HepG2 (cell line): ENCODE measurements at regions not wholly inside any gene's neighbourhood (a gene's known extent, or its start where the extent isn't known, plus 50 kb on each side); places are given as distances from the start of the nearest gene placed in this dataset.
A peak's percentile ranks its signal among the peaks of the same experiment; 100 is the strongest.

ENCODE experiments used
- ATF4 ChIP-seq, 2 experiments: fragments of 450-650 bp in 1 of 2; sonication (generic) in 1 of 2; formaldehyde crosslinking; IDR thresholded peaks; 2 replicates each; pipeline versions ENCODE4 v1.5.0 to v1.8.0; 2020 to 2022; ENCODE audit warnings: mild to moderate bottlenecking in 1 of 2, missing genetic modification reagents in 1 of 2
- FUBP1 ChIP-seq: sonication (generic); formaldehyde crosslinking; IDR thresholded peaks from 2 replicates; pipeline ENCODE4 v1.5.1; 2020; ENCODE audit warnings: missing genetic modification reagents, mild to moderate bottlenecking, borderline replicate concordance
- JDP2 ChIP-seq: sonication (generic); formaldehyde crosslinking; IDR thresholded peaks from 2 replicates; pipeline ENCODE4 v1.8.1; 2022; ENCODE audit warnings: missing genetic modification reagents, borderline replicate concordance
- KDM2A ChIP-seq: sonication (generic); formaldehyde crosslinking; IDR thresholded peaks from 2 replicates; pipeline ENCODE4 v1.4.0; 2020; ENCODE audit warnings: low read depth, missing genetic modification reagents, borderline replicate concordance
- NR2F6 ChIP-seq, 2 experiments: IDR thresholded peaks; 2 replicates each; pipeline ENCODE4 v1.6.1; 2016; ENCODE audit warnings: antibody characterized with exemption in 1 of 2, mild to moderate bottlenecking in 1 of 2
- PCBP2 ChIP-seq: fragments of 200-400 bp; formaldehyde crosslinking; optimal IDR thresholded peaks from 2 replicates; pipeline ENCODE3; 2018; ENCODE audit warnings: low read length, low read depth; ENCODE audit not compliant: poor library complexity, severe bottlenecking
- SAP130 ChIP-seq: IDR thresholded peaks from 2 replicates; pipeline ENCODE4 v1.6.1; 2016; ENCODE audit warnings: low read depth
- SOX6 ChIP-seq, 2 experiments: fragments of 450-650 bp in 1 of 2; sonication (generic) in 1 of 2; formaldehyde crosslinking in 1 of 2; IDR thresholded peaks; 2 replicates each; pipeline versions ENCODE4 v1.4.0 to v1.6.1; 2017 to 2020; ENCODE audit warnings: antibody characterized with exemption in 1 of 2, mild to moderate bottlenecking in 1 of 2, missing genetic modification reagents in 1 of 2
- TFAP4 ChIP-seq: sonication (generic); IDR thresholded peaks from 2 replicates; pipeline ENCODE4 v1.6.1; 2016; ENCODE audit warnings: low read depth, borderline replicate concordance
- ZFP36L1 ChIP-seq: sonication (generic); formaldehyde crosslinking; IDR thresholded peaks from 2 replicates; pipeline ENCODE4 v1.8.0; 2022; ENCODE audit warnings: mild to moderate bottlenecking, missing genetic modification reagents, moderate library complexity
- ZFP82 ChIP-seq: sonication (generic); formaldehyde crosslinking; IDR thresholded peaks from 2 replicates; pipeline ENCODE4 v1.5.1; 2020; ENCODE audit warnings: mild to moderate bottlenecking, missing genetic modification reagents, borderline replicate concordance
- ZNF124 ChIP-seq: sonication (generic); formaldehyde crosslinking; IDR thresholded peaks from 2 replicates; pipeline ENCODE4 v1.4.0; 2020; ENCODE audit warnings: missing genetic modification reagents
- ZNF292 ChIP-seq: sonication (generic); formaldehyde crosslinking; IDR thresholded peaks from 2 replicates; pipeline ENCODE4 v1.8.1; 2022; ENCODE audit warnings: mild to moderate bottlenecking, low read depth, missing genetic modification reagents, borderline replicate concordance
- ZNF362 ChIP-seq: sonication (generic); formaldehyde crosslinking; IDR thresholded peaks from 2 replicates; pipeline ENCODE4 v1.4.0; 2020; ENCODE audit warnings: missing genetic modification reagents, mild to moderate bottlenecking, borderline replicate concordance
- ZNF543 ChIP-seq: sonication (generic); formaldehyde crosslinking; IDR thresholded peaks from 2 replicates; pipeline ENCODE4 v1.4.0; 2020; ENCODE audit warnings: mild to moderate bottlenecking, missing genetic modification reagents
- ZNF546 ChIP-seq: sonication (generic); formaldehyde crosslinking; conservative IDR thresholded peaks from 2 replicates; pipeline ENCODE4 v1.8.1; 2023; ENCODE audit warnings: mild to moderate bottlenecking, missing genetic modification reagents
- ZNF574 ChIP-seq: sonication (generic); formaldehyde crosslinking; IDR thresholded peaks from 2 replicates; pipeline ENCODE4 v1.4.0; 2020; ENCODE audit warnings: missing genetic modification reagents
- ZNF781 ChIP-seq: sonication (generic); formaldehyde crosslinking; IDR thresholded peaks from 2 replicates; pipeline ENCODE4 v1.5.1; 2020; ENCODE audit warnings: borderline replicate concordance, mild to moderate bottlenecking, missing genetic modification reagents; ENCODE audit errors: not compliant biosample characterization
- ZNF839 ChIP-seq: sonication (generic); formaldehyde crosslinking; IDR thresholded peaks from 2 replicates; pipeline ENCODE4 v1.4.0; 2020; ENCODE audit warnings: missing genetic modification reagents, mild to moderate bottlenecking, borderline replicate concordance

- TF ChIP-seq ZNF574 (CRISPR knock-in tag) (0 out of 2 replicates have a peak, but pooled peaks have one; percentile 16), ZFP82 (CRISPR knock-in tag) (no peak), ZNF124 (no peak), KDM2A (CRISPR knock-in tag) (no peak), ZNF839 (no peak), ZNF781 (no peak), NR2F6 (IDR thresholded peaks at IDR 0.05) (no peak), NR2F6 (CRISPR knock-in tag; IDR thresholded peaks at IDR 0.05) (no peak), ZNF543 (CRISPR knock-in tag) (no peak), ATF4 (CRISPR knock-in tag; IDR thresholded peaks at IDR 0.05) (no peak), SOX6 (IDR thresholded peaks at IDR 0.05) (no peak), SOX6 (CRISPR knock-in tag; IDR thresholded peaks at IDR 0.05) (no peak), ZNF546 (CRISPR knock-in tag) (no peak), FUBP1 (no peak), ZFP36L1 (no peak), JDP2 (CRISPR knock-in tag) (no peak), SAP130 (CRISPR knock-in tag) (peak; percentile 28; the same call in 1 of the 2 replicates), ZNF292 (0 out of 2 replicates have a peak, but pooled peaks have one; percentile 28), TFAP4 (peak; percentile 57; the same call in 1 of the 2 replicates), PCBP2 (no peak), ZNF362 (CRISPR knock-in tag) (peak; percentile 6; the same call in 1 of the 2 replicates)
Measured at GRCh38 chr6:63476302-63476701, 96.0 kb upstream of the LOC128125822 start (continued).
